B cell (primary cell): ENCODE measurements at regions not wholly inside any gene's neighbourhood (a gene's known extent, or its start where the extent isn't known, plus 50 kb on each side); places are given as distances from the start of the nearest gene placed in this dataset.

Experiments
- ATAC-seq: fragments of 200-7000 bp; cut with Tn5 transposase; one replicate; pipeline ENCODE4 v1.10.0; 2021; ENCODE audit warnings: low read depth, mild to moderate bottlenecking, moderate number of reproducible peaks, moderate library complexity
- CTCF ChIA-PET: fragments of 350-600 bp; sonication (Branson Sonifier 250); formaldehyde crosslinking; loops from one replicate; lab custom pipeline; 2021; ENCODE audit warnings: antibody characterized with exemption, inconsistent platforms; lab: Charles Lee
- POLR2A ChIA-PET: fragments of 350-600 bp; sonication (Branson Sonifier 250); formaldehyde crosslinking; loops from one replicate; lab custom pipeline; 2021; ENCODE audit warnings: antibody characterized with exemption; lab: Charles Lee
- DNase-seq: peaks from one replicate; pipeline ENCODE4 v3.0.0; 2013
- H2AFZ ChIP-seq: 2 replicates; pipeline ENCODE4 v1.6.1; 2012; ENCODE audit warnings: mild to moderate bottlenecking, low read depth, low read length; ENCODE audit not compliant: insufficient read depth, poor library complexity, severe bottlenecking
- H3K27ac ChIP-seq, 2 donors: 1 replicate in 1 of 2; 2 replicates in 1 of 2; pipeline ENCODE4 v1.5.1; 2012 to 2013; ENCODE audit warnings: low read length in 2 of 2, mild to moderate bottlenecking in 2 of 2, moderate library complexity in 1 of 2
- H3K27me3 ChIP-seq, 4 experiments: fragments of 200-600 bp in 1 of 4; sonication (generic) in 1 of 4; replicated peaks in 1 of 4; 1 replicate in 2 of 4; 2 replicates in 2 of 4; pipeline versions ENCODE4 v1.6.1 to v1.7.0; 2013 to 2016; ENCODE audit warnings: low read length in 3 of 4, mild to moderate bottlenecking in 2 of 4, mixed read lengths in 1 of 4, moderate library complexity in 1 of 4; ENCODE audit not compliant: insufficient read depth in 4 of 4, control insufficient read depth in 3 of 4; ENCODE audit errors: control extremely low read depth in 1 of 4
- H3K36me3 ChIP-seq, 2 experiments: replicated peaks in 1 of 2; 1 replicate in 1 of 2; 2 replicates in 1 of 2; pipeline versions ENCODE4 v1.6.1 to v1.7.1; 2013; ENCODE audit warnings: low read length in 1 of 2; ENCODE audit not compliant: insufficient read depth in 2 of 2, control insufficient read depth in 1 of 2; ENCODE audit errors: control extremely low read depth in 1 of 2, extremely low read depth in 1 of 2
- H3K4me1 ChIP-seq, 2 donors: fragments of 200-600 bp in 1 of 2; sonication (generic) in 1 of 2; 1 replicate in 1 of 2; 2 replicates in 1 of 2; pipeline versions ENCODE4 v1.5.1 to v1.6.1; 2013 to 2017; ENCODE audit warnings: low read length in 2 of 2; ENCODE audit not compliant: control insufficient read depth in 2 of 2, insufficient read depth in 2 of 2
- H3K4me2 ChIP-seq: replicated peaks from 2 replicates; pipeline ENCODE3; 2012; ENCODE audit warnings: mild to moderate bottlenecking, low read depth, low read length; ENCODE audit not compliant: poor library complexity, severe bottlenecking
- H3K4me3 ChIP-seq, 5 experiments: fragments of 200-600 bp in 1 of 5; sonication (generic) in 1 of 5; 1 replicate in 3 of 5; 2 replicates in 2 of 5; pipeline versions ENCODE4 v1.5.1 to v1.7.0; 2011 to 2016; ENCODE audit warnings: low read length in 4 of 5, mild to moderate bottlenecking in 4 of 5, low read depth in 2 of 5, control low read depth in 1 of 5, moderate library complexity in 1 of 5; ENCODE audit not compliant: insufficient read depth in 1 of 5; ENCODE audit errors: control extremely low read depth in 1 of 5, extremely low read depth in 1 of 5
- H3K79me2 ChIP-seq: fragments of 200-600 bp; sonication (generic); one replicate; pipeline ENCODE4 v1.6.0; 2016; ENCODE audit warnings: low read length; ENCODE audit not compliant: control insufficient read depth, insufficient read depth
- H3K9ac ChIP-seq: fragments of 200-600 bp; sonication (generic); 2 replicates; pipeline ENCODE4 v1.6.1; 2017; ENCODE audit warnings: mild to moderate bottlenecking, low read length, moderate library complexity
- H3K9me3 ChIP-seq, 3 donors: one replicate each; pipeline versions ENCODE4 v1.6.1 to v1.7.1; 2013; ENCODE audit warnings: low read length in 2 of 3; ENCODE audit not compliant: control insufficient read depth in 2 of 3, insufficient read depth in 1 of 3; ENCODE audit errors: control extremely low read depth in 1 of 3
- H4K20me1 ChIP-seq: 2 replicates; pipeline ENCODE4 v1.6.0; 2012; ENCODE audit warnings: mild to moderate bottlenecking, low read length; ENCODE audit not compliant: insufficient read depth, control insufficient read depth, poor library complexity, severe bottlenecking
- H3K27ac Mint-ChIP-seq: one replicate; pipeline ENCODE4 v1.8.0; 2021; ENCODE audit warnings: mixed read lengths
- H3K27me3 Mint-ChIP-seq: one replicate; pipeline ENCODE4 v1.8.0; 2021; ENCODE audit warnings: mixed read lengths
- H3K4me1 Mint-ChIP-seq: one replicate; pipeline ENCODE4 v1.8.0; 2021; ENCODE audit warnings: mixed read lengths
- H3K4me3 Mint-ChIP-seq: one replicate; pipeline ENCODE4 v1.8.0; 2021; ENCODE audit warnings: mixed read lengths
- H3K9me3 Mint-ChIP-seq: one replicate; pipeline ENCODE4 v1.8.0; 2022; ENCODE audit warnings: mixed read lengths; ENCODE audit not compliant: insufficient read depth
- EZH2 ChIP-seq: IDR thresholded peaks from 2 replicates; pipeline ENCODE4 v1.6.1; 2012; ENCODE audit warnings: borderline replicate concordance, low read depth, mild to moderate bottlenecking, moderate library complexity, low read length; ENCODE audit not compliant: insufficient read depth, poor library complexity, severe bottlenecking
- WGBS: methylation state at CpG from one replicate; pipeline ENCODE4 v1.1.5; 2013; ENCODE audit warnings: missing lambda C conversion rate; ENCODE audit not compliant: insufficient coverage; 5-methylcytosine and 5-hydroxymethylcytosine counted together
- intact Hi-C: fragments of 100-400 bp; cut with micrococcal nuclease; formaldehyde crosslinking; loops from one replicate; pipeline ENCODE4 v1.10.0; 2022
- TF ChIP-seq, protein P1 (sequence below): fragments of 200-600 bp; IDR thresholded peaks from one replicate; pipeline ENCODE4 v1.8.0; 2022; ENCODE audit warnings: antibody characterized with exemption, mild to moderate bottlenecking

GRCh38 chr2:15818318-15818753 is 122.0 kb upstream of the MYCN start:
- Mint-ChIP-seq H3K4me3 (no peak overlapping the region), H3K27ac (no peak overlapping the region), H3K4me1 (no peaks in the 10 kb centered on the region), H3K27me3 (peaks cover 40% of the 10 kb centered on the region), H3K9me3 (no peaks in the 10 kb centered on the region)
- CTCF ChIA-PET = no interaction called here
- POLR2A ChIA-PET = no interaction called here
- Histone ChIP-seq H2AFZ (no peak overlapping the region), H3K27me3 (peaks cover 0 to 17% (median 2%) of the 10 kb centered on the region in 4 experiments), H4K20me1 (no peaks in the 10 kb centered on the region), H3K4me3 (no peak overlapping the region), H3K27ac (no peak overlapping the region), H3K9ac (no peak overlapping the region), H3K4me2 (no peak overlapping the region), H3K9me3 (no peaks in the 10 kb centered on the region), H3K36me3 (no peaks in the 10 kb centered on the region), H3K4me1 (no peaks in the 10 kb centered on the region), H3K79me2 (no peaks in the 10 kb centered on the region)
- intact Hi-C loops = no loop called here
- no peak for TF ChIP-seq EZH2
- TF ChIP-seq, protein P1, sequence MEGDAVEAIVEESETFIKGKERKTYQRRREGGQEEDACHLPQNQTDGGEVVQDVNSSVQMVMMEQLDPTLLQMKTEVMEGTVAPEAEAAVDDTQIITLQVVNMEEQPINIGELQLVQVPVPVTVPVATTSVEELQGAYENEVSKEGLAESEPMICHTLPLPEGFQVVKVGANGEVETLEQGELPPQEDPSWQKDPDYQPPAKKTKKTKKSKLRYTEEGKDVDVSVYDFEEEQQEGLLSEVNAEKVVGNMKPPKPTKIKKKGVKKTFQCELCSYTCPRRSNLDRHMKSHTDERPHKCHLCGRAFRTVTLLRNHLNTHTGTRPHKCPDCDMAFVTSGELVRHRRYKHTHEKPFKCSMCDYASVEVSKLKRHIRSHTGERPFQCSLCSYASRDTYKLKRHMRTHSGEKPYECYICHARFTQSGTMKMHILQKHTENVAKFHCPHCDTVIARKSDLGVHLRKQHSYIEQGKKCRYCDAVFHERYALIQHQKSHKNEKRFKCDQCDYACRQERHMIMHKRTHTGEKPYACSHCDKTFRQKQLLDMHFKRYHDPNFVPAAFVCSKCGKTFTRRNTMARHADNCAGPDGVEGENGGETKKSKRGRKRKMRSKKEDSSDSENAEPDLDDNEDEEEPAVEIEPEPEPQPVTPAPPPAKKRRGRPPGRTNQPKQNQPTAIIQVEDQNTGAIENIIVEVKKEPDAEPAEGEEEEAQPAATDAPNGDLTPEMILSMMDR = no peak
- ATAC-seq = no peak
- DNase-seq = no peak
- 7% methylated on average over 11 of the region's 14 CpGs for WGBS

- Histone ChIP-seq H2AFZ (no peak overlapping the region), H3K4me1 (no peaks in the 10 kb centered on the region), H3K36me3 (no peaks in the 10 kb centered on the region), H3K27me3 (peaks cover 0 to 17% (median 2%) of the 10 kb centered on the region in 4 experiments), H3K4me3 (no peak overlapping the region), H3K9ac (no peak overlapping the region), H3K79me2 (no peaks in the 10 kb centered on the region), H3K27ac (no peak overlapping the region), H3K4me2 (no peak overlapping the region), H3K9me3 (no peaks in the 10 kb centered on the region), H4K20me1 (no peaks in the 10 kb centered on the region)
- DNase-seq (no peak), ATAC-seq (no peak)
- POLR2A ChIA-PET = no interaction called here
- H3K4me3 Mint-ChIP-seq = no peak overlapping the region
- H3K4me1 Mint-ChIP-seq = no peaks in the 10 kb centered on the region
- CTCF ChIA-PET = interaction anchor here (0.6 kb wide), 1 partner anchor 8 kb away, joined by 3 read pairs; no protein-coding TSS in a partner anchor
- WGBS = no CpG with 5 or more reads among the region's 2 CpGs
- no peak overlapping the region for H3K27ac Mint-ChIP-seq
- intact Hi-C loops = no loop called here
- H3K27me3 Mint-ChIP-seq = peaks cover 40% of the 10 kb centered on the region
- no peaks in the 10 kb centered on the region for H3K9me3 Mint-ChIP-seq
- TF ChIP-seq EZH2 = no peak
- TF ChIP-seq, protein P1 = no peak
These were observed 121.5 kb upstream of the MYCN start for GRCh38 chr2:15818881-15819280.
